ENCODE measurements at regions not wholly inside any gene's neighbourhood (a gene's known extent, or its start where the extent isn't known, plus 50 kb on each side); places are given as distances from the start of the nearest gene placed in this dataset.

DNA sequence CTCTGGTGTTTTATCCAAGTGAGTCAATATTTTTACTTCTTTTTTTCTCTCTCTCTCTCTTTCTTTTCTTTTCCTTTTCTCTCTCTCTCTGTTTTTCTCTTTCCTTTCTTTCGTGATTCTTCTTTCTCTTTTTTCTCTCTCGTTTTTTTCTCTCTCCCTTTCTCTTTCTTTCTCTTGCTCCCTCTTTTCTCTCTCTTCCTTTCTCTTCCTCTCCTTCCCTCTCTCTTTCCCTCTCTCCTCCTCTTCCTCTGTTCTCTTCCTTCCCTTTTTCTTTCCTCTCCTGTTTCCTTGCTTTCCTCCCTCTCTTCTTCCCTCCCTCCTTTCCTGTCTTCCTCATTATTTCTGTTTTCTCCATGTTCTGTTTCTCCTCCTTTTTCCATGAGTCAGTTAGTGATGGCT lies 641.5 kb downstream of the FGF9 start:
- no peak overlapping the region for H3K4me3 ChIP-seq (ENCODE audit: low read depth, low read length)
- DNase-seq (ENCODE audit: low read depth, low spot score): no peak
- ChIA-PET POLR2A (no interaction called here), CTCF (no interaction called here)
- no peak for TF ChIP-seq CTCF (IDR thresholded peaks at IDR 0.05; ENCODE audit: insufficient read depth, low read length, missing control alignments)

- ChIA-PET CTCF (no interaction called here), POLR2A (no interaction called here)
- TF ChIP-seq CTCF (IDR thresholded peaks at IDR 0.05; ENCODE audit: insufficient read depth, low read length, missing control alignments): no peak
- DNase-seq (ENCODE audit: low read depth, low spot score): no peak
- H3K4me3 ChIP-seq (ENCODE audit: low read depth, low read length): no peak overlapping the region
Measured at GRCh38 chr13:22316494-22317025, 645.7 kb downstream of the FGF9 start.

DNA sequence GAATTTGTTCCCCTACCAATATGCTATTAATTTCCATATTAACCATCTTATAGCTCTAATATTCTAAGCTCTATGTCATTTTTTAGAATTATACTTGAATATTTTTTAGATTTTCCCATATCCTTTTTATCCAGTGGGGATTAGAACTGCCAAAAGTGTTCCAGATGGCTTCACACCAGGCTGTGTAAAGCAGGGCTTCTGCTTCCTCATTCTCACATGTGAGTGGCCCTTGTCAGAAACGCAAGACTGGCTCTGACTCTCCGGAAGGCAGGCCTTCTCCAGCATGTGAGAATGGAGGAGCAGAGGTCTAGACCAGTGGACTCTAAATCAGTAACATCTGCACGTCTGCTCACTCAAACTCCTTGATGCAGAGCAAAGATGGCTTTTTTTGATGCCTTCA lies 650.1 kb downstream of the FGF9 start:
- H3K4me3 ChIP-seq (ENCODE audit: low read depth, low read length): no peak overlapping the region
- CTCF ChIA-PET: no interaction called here
- no peak for DNase-seq (ENCODE audit: low read depth, low spot score)
- POLR2A ChIA-PET: no interaction called here
- no peak for TF ChIP-seq CTCF (IDR thresholded peaks at IDR 0.05; ENCODE audit: insufficient read depth, low read length, missing control alignments)

DNA sequence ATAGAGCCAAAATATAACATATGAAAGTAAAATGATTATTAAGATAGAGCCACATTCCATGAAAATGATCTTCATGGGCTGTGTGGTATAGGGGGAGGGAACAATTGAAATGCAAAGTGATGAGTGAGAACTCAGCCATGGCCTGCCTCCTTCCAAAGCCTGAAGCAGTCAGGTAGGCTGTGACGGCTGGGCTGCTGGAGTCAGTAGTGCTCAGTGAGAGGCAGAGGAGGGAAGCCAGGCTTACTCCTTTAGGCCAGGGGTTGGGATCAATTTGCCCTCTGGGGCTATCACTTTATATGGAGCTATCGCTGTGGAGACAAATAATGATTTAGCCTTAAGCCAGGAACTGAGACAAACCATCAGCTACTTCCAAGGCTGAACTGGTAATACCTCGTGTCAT lies 654.9 kb downstream of the FGF9 start:
- TF ChIP-seq CTCF (IDR thresholded peaks at IDR 0.05; ENCODE audit: insufficient read depth, low read length, missing control alignments): no peak
- ChIA-PET CTCF (no interaction called here), POLR2A (no interaction called here)
- H3K4me3 ChIP-seq (ENCODE audit: low read depth, low read length): no peak overlapping the region
- no peak for DNase-seq (ENCODE audit: low read depth, low spot score)

GRCh38 chr13:22332416-22332815 lies 661.5 kb downstream of the FGF9 start:
- H3K4me3 ChIP-seq (ENCODE audit: low read depth, low read length): no peak overlapping the region
- TF ChIP-seq CTCF (IDR thresholded peaks at IDR 0.05; ENCODE audit: insufficient read depth, low read length, missing control alignments): no peak
- ChIA-PET POLR2A (no interaction called here), CTCF (no interaction called here)
- no peak for DNase-seq (ENCODE audit: low read depth, low spot score)

DNA sequence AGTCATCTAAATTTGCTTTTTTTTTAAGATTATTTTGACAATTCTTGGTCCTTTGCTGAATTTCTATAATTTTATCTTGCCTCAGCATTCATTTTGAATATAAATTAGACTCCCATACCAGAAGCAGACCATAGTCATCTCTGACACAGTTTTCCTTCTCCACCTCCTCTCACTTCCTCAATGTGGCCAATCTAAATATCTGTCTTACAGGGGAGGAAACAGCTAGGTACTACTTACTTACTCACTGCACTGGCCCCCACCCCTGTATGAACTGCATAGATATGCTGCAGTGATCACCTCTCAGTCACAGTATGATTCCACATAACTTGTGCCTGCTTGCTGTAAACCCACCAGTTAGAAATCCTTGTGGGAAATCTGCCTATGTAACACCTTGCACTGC lies 665.6 kb downstream of the FGF9 start:
- ChIA-PET CTCF (no interaction called here), POLR2A (no interaction called here)
- DNase-seq (ENCODE audit: low read depth, low spot score): no peak
- no peak for TF ChIP-seq CTCF (IDR thresholded peaks at IDR 0.05; ENCODE audit: insufficient read depth, low read length, missing control alignments)
- H3K4me3 ChIP-seq (ENCODE audit: low read depth, low read length): no peak overlapping the region
